Skeletal muscle cell (primary cell): ENCODE measurements at regions not wholly inside any gene's neighbourhood (a gene's known extent, or its start where the extent isn't known, plus 50 kb on each side); places are given as distances from the start of the nearest gene placed in this dataset.
"Not testable (repeated sequence)": the region's sequence is repeated elsewhere in the genome, so short reads cannot be mapped to it uniquely, and the experiment has no call there.

Experiments used
- DNase-seq: peaks from one replicate; pipeline ENCODE4 v3.0.0-alpha.2; 2010; ENCODE audit warnings: low read depth
- H3K4me3 ChIP-seq: 2 replicates; pipeline ENCODE4 v1.5.1; 2011; ENCODE audit warnings: low read depth, mild to moderate bottlenecking, control low read depth, low read length, moderate library complexity

DNA sequence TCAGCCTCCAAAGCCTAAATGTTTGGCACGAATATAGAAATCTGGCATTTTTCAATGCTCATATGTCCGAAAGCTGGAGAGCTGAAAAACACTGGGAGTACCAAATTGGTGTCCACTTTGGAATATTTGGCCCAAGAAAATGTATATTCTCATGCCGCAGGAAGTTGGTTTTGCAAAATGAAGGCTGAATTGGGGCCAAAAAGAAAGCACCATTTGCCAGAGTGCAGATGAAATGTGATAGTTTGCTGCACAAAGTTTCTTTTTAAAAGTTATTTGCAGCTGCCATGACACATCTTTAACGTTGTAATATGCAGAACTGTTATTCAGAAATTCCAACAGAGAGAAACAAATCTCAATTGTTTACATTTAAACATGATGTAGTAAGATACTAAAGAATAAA is 124.2 kb upstream of the LYPLAL1 start:
- H3K4me3 ChIP-seq, result no peak overlapping the region
- DNase-seq, result no peak

DNA sequence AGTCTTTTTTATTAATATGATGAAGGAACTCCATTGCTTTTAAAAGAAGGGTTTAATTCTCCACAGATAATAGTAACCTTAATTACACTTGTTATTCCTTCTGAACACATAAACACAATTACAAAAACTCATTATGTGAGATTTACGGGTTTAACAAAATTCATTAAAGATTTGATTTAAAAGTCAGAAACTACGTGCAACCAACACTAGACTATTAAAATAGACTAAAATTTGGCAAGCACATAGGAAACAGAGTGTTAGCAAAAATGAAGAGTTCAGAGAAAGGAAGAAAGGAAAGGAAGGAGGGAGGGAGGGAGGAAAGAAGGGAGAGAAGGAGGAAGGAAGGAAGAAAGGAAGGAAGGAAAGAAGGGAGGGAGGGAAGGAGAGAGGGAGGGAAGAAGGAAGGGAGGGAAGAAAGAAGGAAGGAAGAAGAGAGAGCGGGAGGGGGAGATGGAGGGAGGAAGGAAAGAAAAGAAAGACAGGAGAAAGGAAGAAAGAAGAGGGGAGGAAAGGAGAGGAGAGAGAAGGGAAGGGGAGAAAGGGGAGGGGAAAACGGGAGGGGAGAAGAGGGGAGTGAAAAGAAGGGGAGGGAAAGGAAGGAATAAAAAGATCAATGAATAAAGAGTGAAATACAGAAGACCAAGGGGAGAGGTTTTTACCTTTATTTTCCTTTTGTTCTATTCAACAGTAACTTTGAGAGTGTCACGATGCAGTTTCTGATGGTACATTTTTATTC is 123.4 kb upstream of the LYPLAL1 start:
- DNase-seq, result no peak
- H3K4me3 ChIP-seq, result no peak overlapping the region

DNA sequence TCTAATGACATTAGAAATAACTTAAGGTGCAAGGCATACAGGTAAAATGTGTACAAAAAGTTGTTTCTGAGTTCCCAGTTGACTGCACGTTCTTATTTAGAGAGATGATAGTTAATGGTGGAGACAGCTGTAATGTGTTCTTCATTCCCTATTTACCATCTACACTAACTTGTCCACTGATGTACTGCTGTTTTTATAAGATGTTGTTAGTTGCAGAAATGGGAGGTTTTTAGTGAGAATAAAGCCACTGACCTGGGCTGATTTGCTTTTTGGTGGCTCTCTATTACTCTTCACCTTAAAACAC is 122.9 kb upstream of the LYPLAL1 start:
- H3K4me3 ChIP-seq, result no peak overlapping the region
- DNase-seq, result no peak

DNA sequence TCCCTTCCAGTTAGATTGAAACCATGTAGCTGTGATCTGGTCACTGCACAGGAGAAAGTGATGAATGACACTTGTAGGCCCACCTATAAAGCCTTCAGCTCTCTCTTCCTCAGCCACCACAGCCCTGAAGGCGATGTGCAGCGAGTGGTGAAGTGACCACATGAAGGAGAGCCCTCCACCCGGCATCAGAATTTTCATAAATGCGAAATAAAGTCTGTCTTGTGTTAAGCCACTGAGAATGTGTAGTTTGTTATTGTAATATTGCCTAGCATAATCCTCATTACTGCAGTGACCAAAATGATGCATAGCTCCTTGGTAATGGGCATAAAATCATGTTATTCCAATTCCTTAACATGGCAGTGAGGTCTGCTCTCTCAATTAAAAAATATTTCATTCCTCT is 122.1 kb upstream of the LYPLAL1 start:
- no peak overlapping the region for H3K4me3 ChIP-seq
- no peak for DNase-seq

DNA sequence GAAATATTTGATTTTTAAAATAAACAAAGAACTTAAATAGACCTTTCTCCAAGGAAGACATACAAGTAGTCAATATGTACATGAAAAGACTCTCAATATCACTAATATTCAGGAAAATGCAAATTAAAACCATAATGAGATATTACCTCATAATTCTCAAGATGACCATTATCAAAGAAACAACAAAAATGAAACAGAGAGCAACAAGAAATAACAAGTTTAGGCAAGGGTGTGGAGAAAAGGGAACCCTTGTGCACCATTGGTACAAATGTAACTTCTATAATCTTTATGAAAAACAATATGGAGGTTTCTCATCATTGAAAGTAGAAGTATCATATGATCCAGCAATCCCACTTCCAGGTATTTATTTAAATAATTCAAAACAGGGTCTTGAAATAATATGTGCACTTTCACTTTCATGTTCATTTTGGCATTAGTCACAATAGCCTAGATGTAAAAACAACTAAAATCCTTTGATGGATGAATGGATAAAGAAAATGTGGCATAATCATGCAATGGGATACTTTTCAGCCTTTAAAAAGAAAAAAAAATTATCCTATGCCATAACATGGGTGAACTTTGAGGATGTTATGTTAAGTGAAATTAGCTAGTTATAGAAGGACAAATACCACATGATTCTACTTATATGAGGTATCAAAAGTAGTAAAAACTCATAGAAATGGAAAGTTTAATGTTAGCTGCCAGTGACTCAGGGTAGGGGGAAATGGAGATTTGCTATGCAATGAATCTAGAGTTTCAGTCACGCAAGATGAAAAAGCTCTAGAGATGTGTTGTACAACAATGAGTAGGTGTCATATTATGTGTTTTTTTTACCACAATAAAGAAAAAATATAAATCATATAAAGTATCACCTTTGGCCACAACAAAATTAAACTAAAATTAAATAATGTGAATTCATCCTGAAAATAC is 114.5 kb upstream of the LYPLAL1 start:
- no peak for DNase-seq
- no peak overlapping the region for H3K4me3 ChIP-seq

DNA sequence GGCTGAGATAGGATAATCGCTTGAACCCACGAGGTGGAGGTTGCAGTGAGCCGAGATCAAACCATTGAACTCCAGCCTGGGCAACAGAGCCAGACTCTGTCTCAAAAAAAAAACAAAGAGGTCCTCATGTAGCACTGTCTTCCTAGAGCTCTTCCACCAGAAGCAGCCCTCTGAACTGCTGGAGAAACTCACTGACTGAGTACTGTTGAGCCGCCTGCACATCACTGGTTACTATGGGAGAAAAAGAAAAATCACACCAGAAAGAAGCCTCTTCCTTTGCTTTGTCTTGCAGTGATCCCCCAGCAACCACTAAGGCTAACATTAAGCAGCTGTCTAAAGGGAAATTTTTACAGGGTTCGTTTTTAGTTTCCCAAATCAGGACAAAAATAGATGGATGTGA is 112.9 kb upstream of the LYPLAL1 start:
- no peak overlapping the region for H3K4me3 ChIP-seq
- DNase-seq, result no peak

DNA sequence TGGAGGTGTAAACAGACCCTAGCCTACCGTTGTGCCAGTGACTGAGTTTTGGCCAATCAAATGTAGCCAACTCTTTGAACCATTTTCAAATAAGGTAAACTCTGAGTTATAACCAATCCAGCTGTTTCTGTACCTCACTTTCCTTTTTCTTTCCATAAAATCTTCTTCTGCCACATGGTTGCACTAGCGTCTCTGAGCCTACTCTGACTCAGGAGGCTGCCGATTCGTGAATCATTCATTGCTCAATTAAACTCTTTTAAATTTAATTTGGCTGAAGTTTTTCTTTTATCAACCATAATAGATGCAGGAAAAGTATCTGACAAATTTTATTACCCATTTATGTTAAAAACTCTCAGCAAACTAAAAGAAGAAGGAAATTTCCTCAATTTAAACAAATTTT is 111.5 kb upstream of the LYPLAL1 start:
- H3K4me3 ChIP-seq, result no peak overlapping the region
- no peak for DNase-seq

DNA sequence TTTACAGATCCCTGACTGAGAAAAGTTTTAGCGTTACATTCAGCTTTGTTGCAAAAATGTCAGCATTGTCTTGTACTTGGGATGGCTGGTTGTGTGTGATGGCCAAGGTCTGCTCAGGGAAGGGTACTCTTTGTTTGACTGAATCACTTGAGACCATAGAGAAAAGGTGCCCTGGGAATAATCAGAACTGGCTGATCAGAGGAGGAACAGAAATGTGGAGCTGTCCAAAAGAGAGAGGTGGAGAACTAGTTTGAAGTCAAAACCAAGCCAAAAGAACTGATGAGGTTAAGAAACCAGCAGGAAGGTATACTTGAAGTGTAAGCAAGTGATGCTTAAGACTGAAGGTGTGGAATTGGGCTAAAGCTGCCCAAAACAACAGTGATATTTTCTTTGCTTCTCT is 107.6 kb upstream of the LYPLAL1 start:
- no peak for DNase-seq
- no peak overlapping the region for H3K4me3 ChIP-seq

DNA sequence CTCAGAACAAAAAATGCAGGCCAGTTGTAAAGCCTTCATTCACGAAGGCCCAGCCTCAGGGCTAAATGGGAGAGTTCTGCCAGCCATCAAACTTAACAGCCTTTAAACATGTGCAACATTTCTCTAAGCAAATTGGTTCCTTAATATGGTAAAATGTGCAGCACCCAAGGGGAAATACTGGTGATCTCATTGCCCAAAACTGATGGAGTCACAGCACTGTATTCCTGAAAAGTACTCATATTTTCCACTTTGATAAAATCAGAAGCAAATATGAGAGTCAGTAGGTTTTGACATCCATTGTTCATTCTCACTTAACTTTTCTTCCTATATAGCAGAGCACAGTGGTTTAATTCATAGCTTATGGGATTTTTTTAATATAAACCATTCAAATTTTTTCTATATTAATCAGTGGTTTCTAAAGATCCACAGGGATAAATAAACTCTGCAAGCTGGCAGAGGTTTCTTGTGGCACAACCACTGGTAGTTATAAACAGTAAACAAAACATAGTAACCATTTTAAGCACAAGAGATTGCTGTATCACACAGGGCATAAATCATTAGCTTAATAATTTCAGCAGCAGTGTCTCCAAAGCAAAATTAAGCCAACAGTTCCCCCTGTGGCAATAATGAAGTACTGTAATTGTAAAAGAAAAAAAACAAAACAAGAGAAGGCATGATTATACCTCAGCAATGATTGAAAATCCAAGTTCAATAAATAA is 106.9 kb upstream of the LYPLAL1 start:
- DNase-seq, result peak; percentile 16
- H3K4me3 ChIP-seq, result no peak overlapping the region

DNA sequence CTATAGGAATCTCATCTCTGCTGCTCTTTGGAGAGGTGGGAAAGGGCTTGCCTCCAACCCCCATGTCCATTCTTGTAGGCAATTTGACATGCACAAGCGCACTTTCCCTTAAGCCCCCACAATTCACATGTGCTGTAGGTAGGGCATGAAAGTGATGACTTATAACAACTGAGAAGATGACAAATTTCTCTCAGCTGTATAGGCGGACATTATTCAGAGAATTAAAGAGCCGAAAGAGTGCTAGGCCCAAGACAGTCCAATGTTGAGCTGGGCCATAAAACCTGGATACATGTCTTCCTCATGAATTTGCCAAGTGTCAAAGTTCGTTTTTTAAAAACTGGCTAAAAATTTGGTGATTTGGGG is 106.3 kb upstream of the LYPLAL1 start:
- no peak for DNase-seq

DNA sequence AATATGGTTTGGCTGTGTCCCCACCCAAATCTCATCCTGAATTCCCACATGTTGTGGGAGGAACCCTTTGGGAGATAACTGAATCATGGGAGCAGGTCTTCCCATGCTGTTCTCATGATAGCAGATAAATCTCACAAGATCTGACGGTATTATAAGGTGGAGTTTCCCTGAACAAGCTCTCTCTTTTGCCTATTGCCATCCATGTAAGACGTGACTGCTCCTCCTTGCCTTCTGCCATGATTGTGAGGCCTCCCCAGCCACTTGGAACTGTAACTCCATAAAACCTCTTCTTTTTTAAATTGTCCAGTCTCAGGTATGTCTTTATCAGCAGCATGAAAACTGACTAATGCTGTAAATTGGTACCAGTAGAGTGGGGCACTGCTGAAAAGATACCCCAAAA is 103.3 kb upstream of the LYPLAL1 start:
- DNase-seq, H3K4me3 ChIP-seq: not testable (repeated sequence)

More for the DNA sequence above, 106.3 kb upstream of the LYPLAL1 start:
- H3K4me3 ChIP-seq, result no peak overlapping the region

DNA sequence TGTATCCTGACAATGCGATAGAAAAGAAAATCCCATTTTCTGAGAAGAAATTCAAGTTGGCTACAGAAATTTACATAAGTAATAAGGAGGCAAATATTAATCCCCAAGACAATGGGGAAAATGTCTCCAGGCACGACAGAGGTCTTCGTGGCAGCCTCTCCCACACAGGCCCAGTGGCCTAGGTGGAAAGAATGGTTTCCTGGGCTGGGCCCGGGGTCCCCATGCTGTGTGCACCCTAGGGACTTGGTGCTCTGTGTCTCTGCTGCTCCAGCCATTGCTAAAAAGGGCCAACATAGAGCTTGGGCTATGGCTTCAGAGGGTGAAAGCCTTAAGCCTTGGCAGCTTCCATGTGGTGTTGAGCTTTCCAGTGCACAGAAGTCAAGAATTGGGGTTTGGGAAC is 102.5 kb upstream of the LYPLAL1 start:
- H3K4me3 ChIP-seq, result no peak overlapping the region
- DNase-seq, result no peak

DNA sequence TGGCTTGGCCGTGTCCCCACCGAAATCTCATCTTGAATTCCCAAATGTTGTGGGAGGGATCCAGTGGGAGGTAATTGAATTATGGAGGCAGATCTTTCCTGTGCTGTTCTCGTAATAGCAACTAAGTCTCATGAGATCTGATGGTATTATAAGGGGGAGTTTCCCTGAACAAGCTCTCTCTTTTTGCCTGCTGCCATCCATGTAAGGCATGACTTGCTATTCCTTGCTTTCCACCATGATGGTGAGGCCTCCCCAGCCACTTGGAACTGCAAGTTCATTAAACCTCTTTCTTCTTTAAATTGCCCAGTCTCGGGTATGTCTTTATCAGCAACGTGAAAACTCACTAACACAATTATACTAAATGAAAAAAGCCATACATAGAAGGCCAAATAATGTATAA is 101.3 kb upstream of the LYPLAL1 start:
- H3K4me3 ChIP-seq, result no peak overlapping the region
- no peak for DNase-seq

DNA sequence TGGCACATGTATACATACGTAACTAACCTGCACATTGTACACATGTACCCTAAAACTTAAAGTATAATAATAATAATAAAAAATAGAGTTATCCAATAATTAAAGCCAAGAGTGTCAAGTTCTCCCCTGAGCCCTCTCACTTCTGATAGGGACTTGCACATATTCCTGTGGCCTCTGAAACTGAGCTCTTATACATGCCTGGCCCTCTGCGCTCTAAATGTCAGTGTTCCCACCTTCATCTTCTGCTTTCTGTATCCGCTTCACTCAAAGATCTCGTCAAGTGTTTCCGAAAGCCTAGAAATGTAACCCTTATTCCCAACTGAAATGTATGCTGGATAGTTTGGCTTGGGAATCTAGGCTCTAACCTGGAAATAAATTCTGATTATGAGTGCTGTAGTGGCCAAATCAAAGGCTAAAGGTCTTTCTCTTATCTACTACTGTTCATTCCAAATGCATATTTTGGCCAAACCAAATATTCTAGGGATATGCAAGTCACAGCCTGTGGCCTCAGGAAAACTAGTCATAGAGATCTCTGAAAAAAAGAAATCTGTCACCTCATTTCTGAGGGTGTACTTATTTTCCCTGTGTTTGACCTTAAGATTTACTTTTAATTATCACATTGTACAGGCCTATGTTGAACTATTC is 99.5 kb upstream of the LYPLAL1 start:
- no peak overlapping the region for H3K4me3 ChIP-seq
- no peak for DNase-seq

DNA sequence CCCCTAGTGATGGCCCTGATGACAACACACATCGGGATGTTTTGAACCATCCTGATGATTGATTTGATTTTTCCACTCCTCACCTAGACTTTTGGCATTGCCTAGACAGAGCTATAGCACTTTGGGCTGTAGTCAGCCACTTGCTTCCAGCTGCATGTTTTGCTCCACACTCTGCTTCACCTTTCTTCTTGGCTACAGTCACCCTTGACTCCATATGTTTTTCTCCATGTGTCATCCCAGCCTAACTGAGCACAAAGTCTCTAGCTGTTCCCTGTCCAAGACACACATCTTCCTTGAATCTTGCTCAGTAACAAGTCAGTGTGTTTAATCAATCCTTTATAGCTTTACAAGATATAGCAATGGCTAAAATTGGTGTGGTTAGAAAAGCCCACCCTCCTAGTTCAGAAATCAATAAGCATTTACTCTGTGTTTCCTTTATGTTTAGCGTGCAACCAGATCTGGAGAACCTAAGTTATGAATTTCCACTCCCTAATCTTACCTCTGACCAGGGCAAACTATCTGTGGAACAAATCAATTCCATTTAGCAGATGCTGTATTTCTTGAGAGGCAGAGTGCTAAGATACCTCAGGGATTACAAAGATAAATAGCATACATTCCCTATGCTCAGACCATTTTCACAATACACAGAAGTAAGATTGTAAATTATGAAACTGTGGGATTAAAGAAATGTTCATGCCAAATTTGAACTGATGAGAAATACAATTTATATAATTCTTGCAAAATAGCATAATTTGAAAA is 98.4 kb upstream of the LYPLAL1 start:
- no peak overlapping the region for H3K4me3 ChIP-seq
- no peak for DNase-seq

DNA sequence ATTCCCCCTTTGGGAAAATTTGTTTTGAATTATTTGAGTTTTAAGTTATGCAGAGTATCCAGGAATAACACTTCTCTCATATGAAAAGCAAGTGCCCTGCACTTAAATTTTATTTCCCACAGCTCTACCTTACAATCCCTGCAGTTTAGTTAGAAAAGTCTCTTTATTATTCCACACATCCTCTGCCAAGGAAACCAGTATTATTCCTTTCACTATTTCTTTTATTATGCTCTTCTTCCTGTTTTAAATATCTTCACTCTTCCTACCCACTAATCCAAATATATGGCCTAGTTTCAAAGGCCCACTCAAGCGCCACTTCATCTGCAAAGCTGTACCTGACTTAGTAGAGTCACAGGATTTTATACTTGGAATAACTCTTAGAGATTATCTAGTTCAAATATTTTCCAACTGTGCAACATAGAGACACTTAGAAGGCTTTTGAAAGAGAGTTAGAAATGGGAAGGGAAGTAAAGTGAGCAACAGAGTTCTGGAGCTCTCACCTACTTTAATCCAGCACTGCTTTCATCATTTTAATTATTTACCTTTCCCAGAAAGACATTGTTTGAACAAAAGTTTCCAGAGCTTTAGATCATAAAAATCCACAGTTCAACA is 97.2 kb upstream of the LYPLAL1 start:
- no peak overlapping the region for H3K4me3 ChIP-seq
- no peak for DNase-seq

DNA sequence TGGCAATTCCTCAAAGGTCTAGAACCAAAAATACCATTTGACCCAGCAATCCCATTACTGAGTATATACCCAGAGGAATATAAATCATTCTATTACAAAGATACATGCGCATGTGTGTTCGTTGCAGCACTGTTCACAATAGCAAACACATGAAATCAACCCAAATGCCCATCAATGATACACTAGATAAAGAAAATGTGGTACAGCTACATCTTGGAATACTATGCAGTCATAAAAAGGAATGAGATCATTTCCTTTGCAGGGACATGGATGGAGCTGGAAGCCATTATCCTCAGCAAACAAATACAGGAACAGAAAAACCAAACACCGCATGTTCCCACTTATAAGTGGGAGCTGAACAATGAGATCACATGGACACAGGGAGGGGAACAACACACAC is 95.9 kb upstream of the LYPLAL1 start:
- not testable (repeated sequence) for DNase-seq, H3K4me3 ChIP-seq

DNA sequence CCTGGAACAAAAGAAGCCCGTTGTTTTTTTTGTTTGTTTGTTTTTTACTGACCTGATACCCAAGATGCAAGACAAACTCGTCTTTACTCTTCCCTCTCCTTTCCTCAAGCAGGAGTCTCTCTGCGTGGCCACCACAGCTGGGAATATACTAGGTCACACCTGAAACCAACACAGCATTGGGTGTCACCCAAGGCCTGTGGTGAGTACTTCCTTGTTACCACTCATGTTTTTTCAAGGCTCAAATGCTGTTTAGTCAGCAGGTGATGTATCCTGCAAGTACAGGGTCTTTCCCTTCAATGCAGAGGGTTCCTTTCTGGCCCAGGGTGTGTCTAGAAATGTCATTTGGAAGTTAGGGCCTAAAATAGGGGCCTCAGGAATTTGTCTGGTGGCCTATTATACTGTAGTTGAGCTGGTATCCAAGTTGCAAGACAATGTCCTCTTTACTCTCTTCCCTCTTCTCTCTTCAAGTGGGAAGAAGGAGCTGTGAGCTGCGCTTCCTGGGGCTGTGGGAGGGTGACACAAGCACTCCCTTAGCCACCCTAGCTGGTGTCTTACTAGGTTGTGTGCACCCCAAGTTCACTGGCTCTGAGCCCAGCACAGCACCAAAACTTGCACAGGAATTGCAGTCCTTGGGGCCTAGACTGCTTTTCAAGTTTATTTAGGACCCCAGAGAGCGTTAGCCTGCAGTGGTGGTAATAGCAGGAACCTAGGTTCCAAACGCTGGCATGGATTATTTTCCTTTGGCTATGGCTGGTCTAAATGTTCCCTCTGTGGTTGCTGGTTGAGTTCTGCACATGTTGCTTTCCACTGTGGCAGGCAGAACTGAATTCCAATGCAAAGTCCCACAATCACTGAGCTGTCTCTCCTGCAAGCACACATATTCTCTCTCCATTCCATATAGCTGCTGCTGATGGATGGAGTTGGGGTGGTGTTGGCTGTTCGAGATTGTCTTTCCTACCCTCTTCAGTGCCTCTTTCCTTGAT is 91.4 kb upstream of the LYPLAL1 start:
- no peak overlapping the region for H3K4me3 ChIP-seq
- DNase-seq, result no peak
